ENCODE measurements at regions not wholly inside any gene's neighbourhood (a gene's known extent, or its start where the extent isn't known, plus 50 kb on each side); places are given as distances from the start of the nearest gene placed in this dataset.
A peak's percentile ranks its signal among the peaks of the same experiment; 100 is the strongest.

- TF ChIP-seq SIX5 (IDR thresholded peaks at IDR 0.05; ENCODE audit: low read depth, low read length) = no peak
- TF ChIP-seq EZH2 (IDR thresholded peaks at IDR 0.05; ENCODE audit: low read depth, low read length, severe bottlenecking) = no peak
- TF ChIP-seq ATF3 (IDR thresholded peaks at IDR 0.05; ENCODE audit: insufficient read depth, low read depth, low read length) = no peak
- TF ChIP-seq EP300 (IDR thresholded peaks at IDR 0.05; ENCODE audit: borderline replicate concordance in 1 of 2, low read depth in 2 of 2, low read length in 2 of 2) = no peak
- TF ChIP-seq USF2 (IDR thresholded peaks at IDR 0.05; ENCODE audit: low read length) = no peak
- no peak for TF ChIP-seq SP1 (IDR thresholded peaks at IDR 0.05; ENCODE audit: low read depth, low read length)
- TF ChIP-seq CBX5 (IDR thresholded peaks at IDR 0.05; ENCODE audit: low read depth, low read length) = no peak
- 0 out of 3 replicates have a peak, but pooled peaks of 1 of the 2 experiments have one; percentile 40 for TF ChIP-seq POLR2A (IDR thresholded peaks at IDR 0.05; ENCODE audit: control extremely low read depth in 1 of 2, low read depth in 2 of 2, low read length in 2 of 2)
- no peak for TF ChIP-seq CTCF (IDR thresholded peaks at IDR 0.05; ENCODE audit: control extremely low read depth in 1 of 3, insufficient read depth in 1 of 3, low read depth in 1 of 3, low read length in 3 of 3)
- TF ChIP-seq FOSL1 (IDR thresholded peaks at IDR 0.05; ENCODE audit: insufficient read depth, low read depth, low read length) = no peak
- no peak for TF ChIP-seq JUN (IDR thresholded peaks at IDR 0.05; ENCODE audit: low read depth, low read length)
- no peak; the same call in 1 of the 2 replicates for TF ChIP-seq POLR2AphosphoS5 (IDR thresholded peaks at IDR 0.05; ENCODE audit: low read depth, low read length)
- TF ChIP-seq SUZ12 (IDR thresholded peaks at IDR 0.05; ENCODE audit: low read length) = no peak
Measured at GRCh38 chr4:24330573-24330972, 253.8 kb downstream of the DHX15 start.
